ENCODE measurements at regions not wholly inside any gene's neighbourhood (a gene's known extent, or its start where the extent isn't known, plus 50 kb on each side); places are given as distances from the start of the nearest gene placed in this dataset.

GRCh38 chr13:89678466-89679121 lies 1668.9 kb upstream of the MIR17HG start:
- Histone ChIP-seq H4K20me1 (ENCODE audit: low read depth, low read length) (no peaks in the 10 kb centered on the region), H2AFZ (ENCODE audit: low read depth, low read length, severe bottlenecking) (no peak overlapping the region), H3K27ac (ENCODE audit: low read depth, low read length) (no peak overlapping the region), H3K9me3 (ENCODE audit: insufficient read depth, low read length) (no peaks in the 10 kb centered on the region), H3K9ac (ENCODE audit: low read length) (no peak overlapping the region), H3K36me3 (ENCODE audit: low read length) (no peaks in the 10 kb centered on the region), H3K4me2 (ENCODE audit: low read depth, low read length, poor library complexity, severe bottlenecking) (no peak overlapping the region), H3K4me3 (ENCODE audit: insufficient read depth, low read length, poor library complexity, severe bottlenecking) (no peak overlapping the region), H3K9me2 (replicated peaks; ENCODE audit: insufficient read depth, low read length) (no peaks in the 10 kb centered on the region), H3K27me3 (ENCODE audit: low read length) (no peaks in the 10 kb centered on the region), H3F3A (ENCODE audit: insufficient read depth) (no peaks in the 10 kb centered on the region), H3K79me2 (ENCODE audit: insufficient read depth, low read length) (no peaks in the 10 kb centered on the region)
- TF ChIP-seq CTCF (IDR thresholded peaks at IDR 0.05; ENCODE audit: insufficient read depth, low read length, poor library complexity, severe bottlenecking), result no peak
- no peak for TF ChIP-seq EZH2phosphoT487 (conservative IDR thresholded peaks at IDR 0.05; ENCODE audit: low read length)

GRCh38 chr13:89684896-89685295 lies 1662.6 kb upstream of the MIR17HG start:
- Histone ChIP-seq H3K27ac (ENCODE audit: low read depth, low read length) (no peak overlapping the region), H3K4me2 (ENCODE audit: low read depth, low read length, poor library complexity, severe bottlenecking) (no peak overlapping the region), H3K4me3 (ENCODE audit: insufficient read depth, low read length, poor library complexity, severe bottlenecking) (no peak overlapping the region), H3K79me2 (ENCODE audit: insufficient read depth, low read length) (no peaks in the 10 kb centered on the region), H3F3A (ENCODE audit: insufficient read depth) (no peaks in the 10 kb centered on the region), H3K9me2 (replicated peaks; ENCODE audit: insufficient read depth, low read length) (no peaks in the 10 kb centered on the region), H3K9me3 (ENCODE audit: insufficient read depth, low read length) (no peaks in the 10 kb centered on the region), H3K36me3 (ENCODE audit: low read length) (no peaks in the 10 kb centered on the region), H3K27me3 (ENCODE audit: low read length) (no peaks in the 10 kb centered on the region), H4K20me1 (ENCODE audit: low read depth, low read length) (no peaks in the 10 kb centered on the region), H3K9ac (ENCODE audit: low read length) (no peak overlapping the region), H2AFZ (ENCODE audit: low read depth, low read length, severe bottlenecking) (no peak overlapping the region)
- no peak for TF ChIP-seq CTCF (IDR thresholded peaks at IDR 0.05; ENCODE audit: insufficient read depth, low read length, poor library complexity, severe bottlenecking)
- no peak for TF ChIP-seq EZH2phosphoT487 (conservative IDR thresholded peaks at IDR 0.05; ENCODE audit: low read length)

- Histone ChIP-seq H3K9me2 (replicated peaks; ENCODE audit: insufficient read depth, low read length) (no peaks in the 10 kb centered on the region), H3K36me3 (ENCODE audit: low read length) (no peaks in the 10 kb centered on the region), H4K20me1 (ENCODE audit: low read depth, low read length) (no peaks in the 10 kb centered on the region), H2AFZ (ENCODE audit: low read depth, low read length, severe bottlenecking) (no peak overlapping the region), H3K9me3 (ENCODE audit: insufficient read depth, low read length) (no peaks in the 10 kb centered on the region), H3K27me3 (ENCODE audit: low read length) (no peaks in the 10 kb centered on the region), H3K79me2 (ENCODE audit: insufficient read depth, low read length) (no peaks in the 10 kb centered on the region), H3K27ac (ENCODE audit: low read depth, low read length) (no peak overlapping the region), H3K4me2 (ENCODE audit: low read depth, low read length, poor library complexity, severe bottlenecking) (no peak overlapping the region), H3K4me3 (ENCODE audit: insufficient read depth, low read length, poor library complexity, severe bottlenecking) (no peak overlapping the region), H3K9ac (ENCODE audit: low read length) (no peak overlapping the region), H3F3A (ENCODE audit: insufficient read depth) (no peaks in the 10 kb centered on the region)
- TF ChIP-seq CTCF (IDR thresholded peaks at IDR 0.05; ENCODE audit: insufficient read depth, low read length, poor library complexity, severe bottlenecking) (no peak), EZH2phosphoT487 (conservative IDR thresholded peaks at IDR 0.05; ENCODE audit: low read length) (no peak)
These were observed 1661.3 kb upstream of the MIR17HG start for GRCh38 chr13:89686171-89686570.
